CD4-positive, alpha-beta T cell treated with Interleukin-21 for 1 hour (primary cell): ENCODE measurements at regions not wholly inside any gene's neighbourhood (a gene's known extent, or its start where the extent isn't known, plus 50 kb on each side); places are given as distances from the start of the nearest gene placed in this dataset.

ENCODE experiments used
- DNase-seq: peaks from one replicate; pipeline ENCODE4 v3.0.0-alpha.2; 2020

DNA sequence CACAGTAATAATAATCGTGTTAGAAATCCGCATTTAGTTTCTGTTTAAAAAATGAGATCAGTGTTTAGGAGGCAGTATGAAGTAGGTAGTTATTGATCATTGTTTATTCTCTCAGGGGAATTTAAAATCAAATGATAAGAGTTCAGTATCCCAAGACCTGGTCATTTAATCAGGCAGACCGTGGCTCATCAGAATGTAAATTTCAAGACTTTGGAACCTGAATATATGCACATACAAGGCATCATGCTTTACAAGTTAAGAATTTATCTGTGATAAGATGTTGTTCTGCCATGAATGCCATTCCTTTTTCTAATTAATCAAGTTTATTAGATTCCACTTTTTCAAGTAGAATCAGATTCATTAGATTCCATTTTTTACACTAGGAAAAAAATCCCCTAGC lies 133.5 kb upstream of the MAOA start:
- no peak for DNase-seq

DNA sequence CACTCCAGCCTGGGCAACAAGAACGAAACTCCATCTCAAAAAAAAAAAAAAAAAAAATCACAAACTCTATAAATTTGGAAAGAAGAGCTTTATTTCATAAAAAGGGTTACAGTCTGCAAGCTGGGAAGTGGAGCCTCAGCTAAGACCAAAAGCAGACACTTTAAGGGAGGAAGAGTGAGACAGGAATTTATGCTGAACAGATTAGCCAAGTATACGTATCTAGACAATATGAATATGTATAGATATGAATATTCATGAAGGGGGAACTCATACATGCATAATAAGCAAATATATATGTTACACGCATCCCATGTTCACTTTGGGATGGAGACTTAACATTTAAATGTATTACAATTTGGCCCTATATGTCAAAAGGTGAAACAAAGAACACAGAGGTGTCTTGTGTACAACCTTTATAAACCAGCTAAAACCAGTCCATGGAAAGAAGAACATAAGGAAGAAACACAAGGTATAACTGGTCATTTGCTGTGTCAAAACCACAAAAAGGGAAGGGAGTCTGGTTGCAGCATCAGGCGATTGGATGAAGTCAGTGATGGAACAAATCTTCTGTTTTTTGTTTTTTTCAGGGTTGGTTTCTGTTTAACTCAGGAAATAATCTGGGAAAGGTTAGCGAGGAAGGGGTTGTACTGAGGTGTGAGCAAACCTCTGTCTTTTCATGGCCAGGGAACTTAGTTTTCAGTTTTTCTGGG lies 130.0 kb upstream of the MAOA start:
- no peak for DNase-seq

DNA sequence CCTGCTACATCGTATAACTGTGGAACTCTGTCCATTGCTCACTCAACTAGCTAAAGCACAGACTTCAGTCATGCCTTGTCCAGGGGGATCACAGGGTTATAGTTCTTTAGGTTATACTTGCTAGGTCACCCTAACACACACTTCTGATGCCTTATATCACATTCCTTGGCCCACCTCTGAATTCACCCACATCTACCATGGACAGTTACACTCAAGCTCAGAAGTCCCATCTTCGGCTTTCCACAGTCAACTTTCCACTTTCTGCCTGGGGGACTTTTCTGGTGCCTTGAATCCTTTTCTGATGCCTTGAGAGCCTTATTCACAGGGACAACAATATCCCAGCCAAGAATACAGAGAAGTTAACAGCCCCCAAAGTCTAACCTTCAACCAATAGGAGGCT lies 129.2 kb upstream of the MAOA start:
- no peak for DNase-seq

DNA sequence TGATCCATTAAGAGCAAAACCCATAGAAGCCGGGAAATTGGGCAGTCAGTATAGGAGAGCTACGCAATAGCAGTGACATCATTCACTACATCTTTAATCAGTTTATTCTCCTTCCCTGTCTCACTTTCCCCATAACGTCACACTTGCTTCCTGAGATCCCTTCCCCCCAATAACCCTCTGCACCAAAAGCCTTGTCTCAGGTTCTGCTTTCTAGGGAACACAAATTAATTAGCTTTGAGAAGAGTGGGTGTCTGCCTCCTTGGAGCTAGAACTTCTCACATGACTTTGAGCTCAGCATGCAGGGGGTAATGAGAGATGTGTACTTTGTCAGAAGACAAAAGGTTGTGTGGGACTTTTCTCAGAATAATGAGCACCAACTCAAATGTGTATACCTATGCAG lies 128.3 kb upstream of the MAOA start:
- DNase-seq = no peak

DNA sequence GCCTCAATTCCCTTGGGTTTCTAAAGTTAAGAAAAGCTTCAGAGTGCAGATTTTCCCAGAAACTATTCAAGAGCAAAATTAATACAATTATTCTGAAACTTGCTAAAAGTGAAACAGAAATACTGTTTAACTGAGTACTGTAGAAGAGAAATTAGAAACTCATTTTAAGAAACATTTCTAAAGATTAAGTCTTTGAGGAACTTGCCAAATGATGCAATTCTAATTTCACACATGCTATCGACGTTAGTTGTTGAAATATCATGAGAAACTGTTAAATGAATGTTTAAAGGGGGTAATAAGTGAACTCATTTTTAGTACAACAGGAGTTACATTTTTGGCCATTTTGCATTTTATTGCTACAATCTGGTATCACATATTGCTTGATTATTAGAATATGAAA lies 125.3 kb upstream of the MAOA start:
- DNase-seq = no peak

DNA sequence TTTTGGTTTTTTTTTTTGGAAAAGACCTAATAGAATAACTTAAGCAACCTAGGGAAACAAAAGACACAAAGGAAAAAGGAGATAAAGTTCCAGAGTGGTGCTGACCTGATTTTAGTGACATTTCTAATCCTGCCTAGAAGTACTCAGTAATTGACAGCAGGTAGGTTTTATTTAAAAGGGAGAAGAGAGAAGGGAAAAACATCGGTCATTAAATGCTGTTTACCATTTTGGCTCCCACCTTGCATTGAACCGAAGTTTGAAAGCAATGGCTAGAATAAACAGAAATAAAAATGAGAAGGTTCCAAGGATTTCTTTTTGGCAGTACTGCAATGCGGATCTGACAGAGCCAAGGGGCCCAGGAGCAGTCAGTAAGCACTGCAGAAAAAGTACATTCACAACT lies 115.8 kb upstream of the MAOA start:
- no peak for DNase-seq

DNA sequence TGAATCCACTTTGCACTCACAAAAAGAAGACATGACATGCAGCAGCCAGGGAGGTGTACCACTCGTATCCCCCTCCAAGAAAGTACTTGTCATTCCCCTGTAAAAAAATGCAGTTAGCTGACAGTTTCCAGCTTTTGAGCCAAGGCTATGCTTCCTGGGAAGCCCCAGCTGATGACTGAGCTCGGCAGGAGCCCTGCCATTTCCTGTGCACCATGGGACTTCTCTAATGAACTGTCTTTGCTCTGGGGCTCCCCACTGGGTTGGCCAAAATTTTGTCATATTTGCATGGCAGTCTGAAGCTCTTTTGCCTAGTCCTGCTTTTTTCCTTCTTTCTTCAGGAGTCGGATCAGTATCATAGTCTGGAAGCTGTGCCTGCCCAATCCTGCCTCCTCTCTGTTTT lies 104.5 kb upstream of the MAOA start:
- DNase-seq = no peak

DNA sequence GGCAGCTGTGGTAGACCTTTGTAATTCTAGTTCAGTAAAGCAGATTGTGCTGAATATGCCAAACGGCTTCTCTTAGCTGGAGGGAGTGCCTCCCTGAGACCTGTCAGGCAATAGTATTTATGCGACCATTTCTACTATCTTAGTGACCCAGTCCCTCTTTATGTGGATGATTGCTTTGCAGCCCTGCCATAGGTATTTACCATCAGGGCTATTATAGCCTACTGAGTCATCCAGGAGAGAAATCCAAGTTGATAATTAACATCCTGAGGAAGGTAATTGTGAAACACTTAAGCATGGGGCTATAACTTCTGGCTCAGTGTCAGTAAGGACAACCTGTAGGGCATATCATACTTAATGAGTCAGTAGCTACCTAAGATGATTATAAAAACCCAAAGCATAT lies 103.9 kb upstream of the MAOA start:
- DNase-seq = no peak

DNA sequence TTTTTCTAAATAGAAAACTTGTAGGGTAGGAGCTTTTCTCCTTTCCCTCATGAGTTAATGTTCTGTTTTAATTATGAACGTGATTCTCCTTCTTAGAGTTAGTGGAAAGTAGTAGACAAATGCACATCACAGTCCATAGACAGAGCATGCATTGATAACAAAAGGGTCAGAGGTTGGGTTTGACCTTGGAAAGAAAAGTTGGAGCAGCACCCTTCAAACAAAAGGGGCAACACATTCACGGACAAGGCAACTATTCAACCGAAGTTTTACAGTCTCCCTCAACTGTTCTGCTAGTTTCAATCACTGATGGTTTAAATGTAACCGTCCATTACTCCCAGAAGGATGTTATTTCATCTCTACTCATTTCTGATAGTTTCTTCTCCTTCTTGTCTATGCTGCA lies 103.4 kb upstream of the MAOA start:
- DNase-seq = no peak

DNA sequence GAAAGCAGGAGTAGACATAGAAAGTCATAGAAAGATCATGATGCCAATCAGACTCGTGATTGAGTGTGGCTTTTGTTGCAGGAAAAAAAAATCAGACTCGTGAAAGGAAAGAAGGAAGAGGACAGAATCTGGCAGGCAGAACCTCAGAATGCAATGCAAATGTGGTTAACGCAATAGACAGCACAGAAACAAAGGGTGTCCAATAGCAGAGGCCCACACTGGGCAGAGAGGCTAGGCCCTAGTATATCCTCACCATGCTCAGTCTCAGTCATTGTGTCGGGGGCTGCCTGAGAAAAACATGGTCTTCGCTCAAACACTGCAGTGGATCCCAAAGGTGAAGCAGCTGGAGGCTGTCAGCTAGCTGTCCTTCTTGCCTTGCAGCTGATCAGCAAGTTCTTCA lies 102.8 kb upstream of the MAOA start:
- no peak for DNase-seq

DNA sequence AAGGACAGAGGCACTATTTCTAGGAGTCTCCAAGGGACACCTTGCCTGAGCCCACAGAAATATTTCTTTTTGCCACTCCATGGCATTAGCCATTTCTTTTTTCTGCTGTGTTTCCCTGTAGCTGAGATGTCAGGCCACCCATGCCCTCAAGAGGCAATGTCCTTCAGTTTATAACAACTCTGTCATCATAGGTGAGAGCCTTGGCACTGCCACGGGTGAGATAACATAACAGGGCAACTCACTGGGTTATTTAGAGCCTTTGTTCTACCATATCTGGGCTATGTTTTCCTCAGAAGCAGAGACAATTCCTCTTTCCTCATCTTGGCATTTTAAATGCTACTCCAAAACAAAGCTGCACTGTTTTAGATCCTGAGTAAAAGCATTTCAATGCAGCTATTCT lies 99.9 kb upstream of the MAOA start:
- no peak for DNase-seq

DNA sequence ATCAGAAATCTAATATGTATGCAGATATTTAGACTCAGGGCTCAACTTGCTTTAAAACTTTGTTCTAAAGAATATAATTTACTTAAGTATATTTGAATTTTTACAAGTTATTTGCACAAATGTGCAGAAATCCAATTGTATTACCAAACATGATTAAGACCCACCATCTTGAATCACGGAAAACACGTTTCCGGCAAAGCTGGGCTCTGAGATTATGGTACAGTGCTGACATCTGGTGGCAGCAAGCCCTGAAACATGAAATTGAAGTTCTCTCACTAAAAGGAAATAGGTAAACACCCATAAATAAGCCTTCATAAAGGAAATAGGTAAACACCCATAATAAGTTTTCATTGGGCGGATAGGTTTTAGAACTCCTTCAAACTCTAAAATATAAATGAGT lies 98.3 kb upstream of the MAOA start:
- peak; percentile 60 for DNase-seq

DNA sequence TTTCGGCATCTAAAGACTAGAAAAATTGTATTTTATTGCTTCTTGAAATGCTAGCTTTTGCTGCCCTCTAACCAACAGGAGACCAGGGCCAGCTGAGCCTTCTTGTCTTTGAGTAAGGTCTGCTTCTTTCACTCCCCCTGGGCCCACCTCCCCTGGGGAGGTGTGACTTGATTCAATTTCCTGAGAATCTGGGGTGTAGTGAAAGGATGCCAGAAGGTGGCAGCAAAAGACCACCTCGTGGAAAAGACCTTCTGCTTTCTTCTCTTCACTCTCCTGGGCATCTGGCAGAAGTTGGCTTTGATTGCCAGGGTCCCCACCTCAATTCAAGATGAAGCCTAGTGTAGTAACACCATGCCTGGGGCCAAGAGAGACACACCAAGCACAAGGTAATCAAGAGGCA lies 96.5 kb upstream of the MAOA start:
- DNase-seq = peak; percentile 32

DNA sequence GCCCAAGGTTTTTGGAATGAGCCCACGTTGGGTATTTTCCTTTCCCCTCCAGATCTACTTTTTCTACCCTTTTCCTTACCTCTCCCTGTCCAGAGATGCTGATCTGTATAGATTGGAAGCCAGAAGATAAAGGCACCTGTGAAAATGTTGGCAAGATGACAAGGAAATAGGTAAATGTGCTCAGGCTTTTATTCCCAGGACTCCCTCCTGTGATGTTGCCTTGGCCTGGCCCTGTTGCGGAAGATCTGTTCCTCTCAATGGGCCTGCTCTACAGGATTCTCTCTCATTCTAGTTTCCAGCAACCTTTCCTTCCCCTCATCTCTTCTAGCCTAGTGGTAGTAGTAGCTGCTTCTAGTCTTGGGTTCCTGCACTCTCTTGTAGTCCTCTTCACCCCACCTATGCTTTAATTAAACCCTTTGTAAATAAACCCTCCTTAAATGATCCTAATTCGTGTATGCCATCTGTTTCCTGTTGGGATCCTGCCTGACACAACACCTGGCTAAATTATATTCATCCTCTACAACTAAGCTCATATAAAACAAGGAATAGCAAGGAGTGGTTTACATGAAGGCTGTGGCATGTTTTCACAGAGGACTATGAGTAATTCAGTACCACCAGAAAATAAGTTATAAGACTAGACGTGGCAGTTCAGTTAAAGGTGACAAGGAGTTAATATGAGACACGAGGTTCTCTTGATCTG lies 95.7 kb upstream of the MAOA start:
- DNase-seq = no peak

DNA sequence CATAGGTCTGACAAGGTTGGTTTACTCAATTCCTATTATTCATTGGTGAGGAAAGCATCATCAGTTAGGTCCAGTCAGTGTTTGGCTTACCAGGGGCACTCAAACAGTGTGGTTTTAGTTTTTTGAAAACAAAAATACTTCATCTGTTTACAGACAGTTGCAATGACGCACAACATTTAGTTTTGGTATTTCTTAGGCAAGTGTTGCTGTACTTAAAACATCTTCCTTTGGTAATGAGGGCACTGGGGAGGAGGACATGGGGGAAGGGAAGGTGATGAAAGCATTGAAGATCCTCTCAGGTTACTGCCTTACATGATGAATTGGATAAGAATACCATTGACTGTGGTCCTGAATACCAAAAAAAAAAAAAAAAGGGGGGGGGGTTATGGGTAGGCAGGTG lies 93.7 kb upstream of the MAOA start:
- DNase-seq = no peak

DNA sequence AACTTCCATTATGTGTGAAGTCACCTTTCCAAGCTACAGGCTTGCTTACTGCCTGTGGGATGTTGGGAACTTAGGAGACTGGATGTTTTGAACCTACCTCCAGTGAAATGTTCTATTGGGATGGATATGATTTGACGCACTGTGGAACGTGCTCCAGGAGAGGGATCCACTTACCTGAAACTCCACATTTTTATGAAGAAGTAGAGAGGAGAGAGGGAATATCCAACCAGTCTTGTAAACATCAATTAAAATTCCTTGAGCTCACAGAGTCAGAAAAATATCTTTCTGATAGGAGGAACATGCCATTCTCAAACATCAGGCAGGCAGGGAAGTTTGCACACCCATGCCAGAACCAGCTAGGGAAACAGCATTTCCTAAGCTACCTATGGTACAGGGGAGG lies 91.1 kb upstream of the MAOA start:
- no peak for DNase-seq

DNA sequence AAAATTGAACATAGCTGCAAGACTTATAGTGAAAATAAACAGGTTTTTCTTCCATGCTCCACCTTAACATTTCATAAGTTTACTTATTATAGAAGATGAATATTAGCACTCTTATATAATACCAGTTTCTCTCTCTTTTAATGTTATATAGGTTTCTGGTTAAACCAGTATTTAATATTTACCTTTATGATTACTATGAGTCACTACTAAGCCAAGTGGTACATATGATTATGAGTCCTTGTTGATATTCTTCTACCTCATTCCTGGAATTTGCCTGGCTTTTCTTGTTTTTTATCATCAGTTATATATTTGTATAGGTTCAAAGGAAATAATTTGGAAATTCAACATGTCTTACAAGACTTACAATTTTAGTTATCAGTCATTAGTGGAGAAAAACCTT lies 89.9 kb upstream of the MAOA start:
- no peak for DNase-seq

DNA sequence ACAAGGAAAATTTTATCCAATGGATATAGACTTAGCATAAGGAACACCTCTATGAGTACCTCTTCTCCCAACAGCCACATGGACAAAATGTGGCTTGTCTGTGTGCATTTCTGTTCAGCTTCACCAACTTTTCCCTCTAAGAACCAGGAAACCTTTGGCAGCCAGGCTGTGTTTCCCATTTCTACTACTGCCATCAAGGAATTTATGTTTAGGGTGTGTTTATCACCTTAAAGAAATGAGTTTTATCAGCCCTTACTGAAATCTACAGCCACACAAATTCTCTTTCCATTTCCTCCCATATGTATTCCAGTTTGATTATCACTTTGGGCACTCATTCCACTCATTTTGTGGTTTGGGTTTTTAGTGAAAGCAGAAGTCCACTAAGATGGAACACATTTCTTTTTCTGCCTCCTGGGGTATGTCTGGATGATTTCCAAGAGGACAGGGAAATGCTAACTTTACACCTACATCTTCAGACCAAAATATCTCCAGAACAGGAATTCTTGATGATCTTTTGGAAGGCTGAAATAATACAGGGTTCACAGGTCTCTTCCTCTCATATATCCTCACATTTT lies 82.6 kb upstream of the MAOA start:
- no peak for DNase-seq

DNA sequence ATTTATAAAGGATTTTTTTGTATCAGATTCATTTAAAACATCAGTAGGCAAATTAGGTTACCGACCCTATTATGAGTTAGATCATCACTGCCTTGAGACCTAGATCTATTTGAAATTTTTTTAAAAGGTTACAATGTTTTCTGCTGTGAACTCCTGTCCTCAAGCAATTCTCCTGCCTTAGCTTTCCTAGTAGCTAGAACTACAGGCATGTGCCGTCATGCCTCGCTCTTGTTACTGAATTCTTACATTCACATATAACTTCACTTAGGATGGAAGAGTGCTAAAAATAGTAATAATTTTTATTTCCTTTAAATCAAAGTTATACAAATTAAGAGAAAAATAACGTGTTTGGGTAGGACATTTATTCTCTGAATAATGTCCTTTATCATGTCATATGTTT lies 75.5 kb upstream of the MAOA start:
- no peak for DNase-seq

DNA sequence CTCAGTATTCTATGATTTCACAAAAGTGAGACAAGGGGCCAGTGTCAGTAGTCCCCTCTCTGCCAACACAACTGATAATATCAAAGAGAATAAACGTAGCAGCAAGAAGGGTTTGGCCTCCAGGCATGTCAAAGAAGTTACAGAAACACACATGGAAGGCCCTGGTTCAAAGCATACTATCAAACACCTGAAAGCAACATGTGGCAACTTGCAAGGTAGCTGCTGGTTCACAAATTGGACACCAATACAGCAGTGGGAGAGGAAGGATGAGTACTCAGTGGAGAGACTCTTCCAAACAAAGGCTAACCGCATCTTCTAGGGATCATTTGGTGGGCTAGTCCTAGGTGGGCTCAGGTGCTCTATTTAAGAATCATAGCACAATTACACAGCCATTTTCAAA lies 74.9 kb upstream of the MAOA start:
- no peak for DNase-seq

DNA sequence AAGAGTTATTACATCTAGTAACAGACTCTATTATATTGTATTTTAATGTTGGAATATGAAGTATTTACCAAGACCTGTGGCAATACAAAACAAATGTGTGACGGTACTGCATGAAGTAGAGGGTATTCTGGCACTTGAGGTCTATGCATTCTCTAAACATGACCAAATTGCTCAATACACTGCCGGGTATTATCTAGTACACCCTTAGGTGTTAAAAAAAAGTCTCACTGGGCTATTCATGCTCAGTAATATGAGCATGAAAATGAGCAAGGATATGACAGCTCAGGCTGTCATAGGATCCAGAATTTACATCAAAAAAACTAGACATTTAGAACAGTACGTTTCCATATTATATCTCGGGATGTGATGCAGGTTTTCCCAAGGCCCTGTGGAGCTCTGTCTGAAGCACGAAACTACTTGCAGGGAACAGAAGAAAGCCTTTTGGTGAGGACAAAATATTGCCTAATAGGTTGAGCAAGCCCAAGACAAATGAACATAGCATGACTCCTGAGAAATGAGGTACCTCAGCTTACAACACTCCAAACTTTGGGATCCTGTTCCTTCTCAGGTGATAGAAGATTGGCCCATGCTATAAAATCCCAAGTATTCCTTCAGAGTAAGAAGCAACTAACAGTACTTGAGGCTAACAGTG lies 74.1 kb upstream of the MAOA start:
- no peak for DNase-seq

DNA sequence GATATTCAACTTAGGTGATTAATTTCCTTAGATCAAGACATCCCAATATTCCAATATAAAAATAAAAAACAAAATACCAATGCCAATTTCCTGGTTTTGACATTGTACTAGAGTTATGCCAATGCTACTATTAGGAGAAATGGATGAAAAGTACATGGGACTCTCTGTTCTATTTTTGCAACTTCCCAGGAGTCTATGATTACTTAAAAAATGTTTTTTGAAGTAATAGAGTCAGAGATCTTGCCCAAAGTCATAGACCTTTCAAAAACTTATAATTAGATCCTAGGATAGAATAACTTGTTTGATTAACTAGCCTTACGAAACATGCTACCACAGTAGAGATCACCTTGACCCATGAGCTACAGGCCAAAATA lies 73.6 kb upstream of the MAOA start:
- no peak for DNase-seq

DNA sequence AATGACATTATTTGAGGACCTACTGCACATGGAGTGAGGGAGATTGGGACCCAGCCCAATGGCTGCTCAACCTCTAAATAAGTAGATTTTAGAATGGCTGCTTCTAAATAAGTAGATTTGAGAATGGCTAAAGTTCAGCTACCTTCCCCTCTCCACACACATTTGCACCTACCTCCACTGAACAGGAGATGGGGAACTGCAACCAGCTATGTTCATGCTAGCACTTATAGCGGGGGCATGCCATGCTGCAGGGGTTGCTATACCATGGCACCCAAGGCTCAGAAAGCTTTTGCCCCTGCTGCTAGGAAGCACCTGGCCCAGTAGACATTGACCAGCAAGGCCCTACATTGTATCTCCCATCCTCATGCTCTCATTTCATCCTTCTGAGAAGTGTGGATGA lies 70.2 kb upstream of the MAOA start:
- DNase-seq = no peak

DNA sequence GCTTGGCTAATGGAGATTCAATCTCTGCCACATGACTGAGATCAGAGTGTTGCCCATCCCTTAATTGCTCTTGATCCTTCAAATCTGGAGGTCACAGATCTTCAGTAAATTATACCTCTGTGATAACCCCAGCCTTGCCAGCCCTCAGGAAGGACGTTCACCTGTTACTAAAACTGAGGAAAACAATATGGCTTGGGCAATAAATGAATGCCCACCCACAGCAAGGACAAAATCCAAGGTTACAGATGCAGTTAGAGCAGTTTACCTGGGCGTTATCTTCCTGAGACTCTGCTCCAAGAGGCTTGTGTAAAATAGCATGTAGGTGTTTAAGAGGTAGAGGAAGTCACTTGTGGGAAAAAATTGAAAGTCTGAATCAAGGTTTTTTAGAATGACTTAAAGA lies 69.3 kb upstream of the MAOA start:
- no peak for DNase-seq
